Suprapubic skin (tissue), 4 donors: ENCODE measurements at regions not wholly inside any gene's neighbourhood (a gene's known extent, or its start where the extent isn't known, plus 50 kb on each side); places are given as distances from the start of the nearest gene placed in this dataset.

Source experiments
- DNase-seq, 2 donors: peaks; one replicate each; pipeline ENCODE4 v3.0.0-alpha.2; 2019; ENCODE audit warnings: low spot score in 2 of 2
- H3K27ac ChIP-seq: fragments of 200-600 bp; sonication (generic); one replicate; pipeline ENCODE4 v1.5.1; 2019
- H3K27me3 ChIP-seq: fragments of 200-600 bp; sonication (generic); one replicate; pipeline ENCODE4 v1.5.1; 2019
- H3K36me3 ChIP-seq: fragments of 200-600 bp; sonication (generic); one replicate; pipeline ENCODE4 v1.5.1; 2019
- H3K4me1 ChIP-seq: fragments of 200-600 bp; sonication (generic); one replicate; pipeline ENCODE4 v1.5.1; 2019
- H3K4me3 ChIP-seq: fragments of 200-600 bp; sonication (generic); one replicate; pipeline ENCODE4 v1.5.1; 2019; ENCODE audit warnings: mild to moderate bottlenecking
- H3K9me3 ChIP-seq: fragments of 200-600 bp; sonication (generic); one replicate; pipeline ENCODE4 v1.5.1; 2019
- CTCF ChIP-seq, 2 donors: fragments of 200-600 bp in 1 of 2; fragments of 450-650 bp in 1 of 2; sonication (generic) in 1 of 2; IDR thresholded peaks; one replicate each; pipeline ENCODE4 v1.5.1; 2016 to 2019; ENCODE audit warnings: antibody characterized with exemption in 2 of 2, mild to moderate bottlenecking in 1 of 2, moderate library complexity in 1 of 2
- EP300 ChIP-seq: sonication (generic); formaldehyde crosslinking; IDR thresholded peaks from one replicate; pipeline ENCODE4 v1.6.1; 2017; ENCODE audit warnings: antibody characterized with exemption
- POLR2A ChIP-seq, 2 donors: fragments of 450-650 bp; IDR thresholded peaks; one replicate each; pipeline ENCODE4 v1.6.1; 2017; ENCODE audit warnings: antibody characterized with exemption in 2 of 2, mild to moderate bottlenecking in 2 of 2, moderate library complexity in 2 of 2
- POLR2AphosphoS5 ChIP-seq, 3 donors: sonication (generic); formaldehyde crosslinking; IDR thresholded peaks; one replicate each; pipeline ENCODE4 v1.6.1; 2017; ENCODE audit warnings: antibody characterized with exemption in 3 of 3
- WGBS: methylation state at CpG from one replicate; pipeline ENCODE4 v1.1.5; 2018; 5-methylcytosine and 5-hydroxymethylcytosine counted together

- H3K27me3 ChIP-seq = no peaks in the 10 kb centered on the region
These were observed 103.2 kb upstream of the SLC44A3 start for GRCh38 chr1:94716965-94717364.

GRCh38 chr1:94715321-94715720, 104.8 kb upstream of the SLC44A3 start:
- H3K4me3 ChIP-seq = no peak overlapping the region
- no peak for DNase-seq
- H3K4me1 ChIP-seq = peaks cover 11% of the 10 kb centered on the region
- no peaks in the 10 kb centered on the region for H3K36me3 ChIP-seq
- H3K27me3 ChIP-seq = no peaks in the 10 kb centered on the region
- 89% methylated on average over 5 of the region's 5 CpGs for WGBS
- H3K27ac ChIP-seq = no peak overlapping the region
- no peaks in the 10 kb centered on the region for H3K9me3 ChIP-seq
- no peak for TF ChIP-seq EP300
- no peak for TF ChIP-seq POLR2AphosphoS5 (IDR thresholded peaks at IDR 0.05)
- no peak for TF ChIP-seq CTCF (IDR thresholded peaks at IDR 0.05)
- TF ChIP-seq POLR2A (IDR thresholded peaks at IDR 0.05) = no peak

More at GRCh38 chr1:94716965-94717364, 103.2 kb upstream of the SLC44A3 start:
- no peak for DNase-seq
- no peaks in the 10 kb centered on the region for H3K36me3 ChIP-seq
- no peaks in the 10 kb centered on the region for H3K9me3 ChIP-seq
- TF ChIP-seq EP300 = no peak
- H3K4me1 ChIP-seq = peaks cover 8% of the 10 kb centered on the region
- WGBS = 67% methylated on average over 2 of the region's 2 CpGs
- H3K4me3 ChIP-seq = no peak overlapping the region
- H3K27ac ChIP-seq = no peak overlapping the region

- Histone ChIP-seq H3K4me1 (peaks cover 16% of the 10 kb centered on the region), H3K9me3 (no peaks in the 10 kb centered on the region), H3K27me3 (no peaks in the 10 kb centered on the region), H3K36me3 (no peaks in the 10 kb centered on the region), H3K27ac (no peak overlapping the region), H3K4me3 (no peak overlapping the region)
- DNase-seq = no peak
- no peak for TF ChIP-seq POLR2A (IDR thresholded peaks at IDR 0.05)
- no peak for TF ChIP-seq POLR2AphosphoS5 (IDR thresholded peaks at IDR 0.05)
- no peak for TF ChIP-seq CTCF (IDR thresholded peaks at IDR 0.05)
- no peak for TF ChIP-seq EP300
- WGBS = 92% methylated on average over 4 of the region's 4 CpGs
These were observed 105.6 kb upstream of the SLC44A3 start for GRCh38 chr1:94714552-94714951.

GRCh38 chr1:94714152-94714551, 106.0 kb upstream of the SLC44A3 start:
- Histone ChIP-seq H3K4me1 (peaks cover 20% of the 10 kb centered on the region), H3K4me3 (no peak overlapping the region), H3K27ac (peak overlapping the region; percentile 32), H3K27me3 (no peaks in the 10 kb centered on the region), H3K36me3 (no peaks in the 10 kb centered on the region), H3K9me3 (no peaks in the 10 kb centered on the region)
- TF ChIP-seq POLR2AphosphoS5 (IDR thresholded peaks at IDR 0.05) = no peak
- no peak for TF ChIP-seq POLR2A (IDR thresholded peaks at IDR 0.05)
- TF ChIP-seq CTCF (IDR thresholded peaks at IDR 0.05) = no peak
- TF ChIP-seq EP300 = no peak
- no peak for DNase-seq
- 95% methylated on average over 5 of the region's 5 CpGs for WGBS

- no peaks in the 10 kb centered on the region for H3K36me3 ChIP-seq
- H3K4me3 ChIP-seq = no peak overlapping the region
- WGBS = 28% methylated on average over 7 of the region's 7 CpGs
- peak; percentile 49 to 76 (median 64) for TF ChIP-seq POLR2AphosphoS5 (IDR thresholded peaks at IDR 0.05)
- no peak for TF ChIP-seq POLR2A (IDR thresholded peaks at IDR 0.05)
- H3K9me3 ChIP-seq = no peaks in the 10 kb centered on the region
- peak overlapping the region; percentile 38 for H3K27ac ChIP-seq
- H3K4me1 ChIP-seq = peaks cover 24% of the 10 kb centered on the region
- H3K27me3 ChIP-seq = no peaks in the 10 kb centered on the region
- DNase-seq = peak; percentile 94 to 95
These were observed 106.5 kb upstream of the SLC44A3 start for GRCh38 chr1:94713472-94714141.

GRCh38 chr1:94709891-94710581, 110.1 kb upstream of the SLC44A3 start:
- H3K4me1 ChIP-seq = peaks cover 32% of the 10 kb centered on the region
- H3K27me3 ChIP-seq = no peaks in the 10 kb centered on the region
- 64% methylated on average over 8 of the region's 8 CpGs for WGBS
- H3K27ac ChIP-seq = peak overlapping the region; percentile 51
- H3K36me3 ChIP-seq = no peaks in the 10 kb centered on the region
- DNase-seq = peak in 1 of 2 donors; percentile 92
- TF ChIP-seq EP300 (no peak), CTCF (IDR thresholded peaks at IDR 0.05) (no peak), POLR2AphosphoS5 (IDR thresholded peaks at IDR 0.05) (peak in 1 of 3 donors; percentile 10), POLR2A (IDR thresholded peaks at IDR 0.05) (no peak)
- H3K4me3 ChIP-seq = no peak overlapping the region
- H3K9me3 ChIP-seq = no peaks in the 10 kb centered on the region
